ENCODE measurements at regions not wholly inside any gene's neighbourhood (a gene's known extent, or its start where the extent isn't known, plus 50 kb on each side); places are given as distances from the start of the nearest gene placed in this dataset.

DNA sequence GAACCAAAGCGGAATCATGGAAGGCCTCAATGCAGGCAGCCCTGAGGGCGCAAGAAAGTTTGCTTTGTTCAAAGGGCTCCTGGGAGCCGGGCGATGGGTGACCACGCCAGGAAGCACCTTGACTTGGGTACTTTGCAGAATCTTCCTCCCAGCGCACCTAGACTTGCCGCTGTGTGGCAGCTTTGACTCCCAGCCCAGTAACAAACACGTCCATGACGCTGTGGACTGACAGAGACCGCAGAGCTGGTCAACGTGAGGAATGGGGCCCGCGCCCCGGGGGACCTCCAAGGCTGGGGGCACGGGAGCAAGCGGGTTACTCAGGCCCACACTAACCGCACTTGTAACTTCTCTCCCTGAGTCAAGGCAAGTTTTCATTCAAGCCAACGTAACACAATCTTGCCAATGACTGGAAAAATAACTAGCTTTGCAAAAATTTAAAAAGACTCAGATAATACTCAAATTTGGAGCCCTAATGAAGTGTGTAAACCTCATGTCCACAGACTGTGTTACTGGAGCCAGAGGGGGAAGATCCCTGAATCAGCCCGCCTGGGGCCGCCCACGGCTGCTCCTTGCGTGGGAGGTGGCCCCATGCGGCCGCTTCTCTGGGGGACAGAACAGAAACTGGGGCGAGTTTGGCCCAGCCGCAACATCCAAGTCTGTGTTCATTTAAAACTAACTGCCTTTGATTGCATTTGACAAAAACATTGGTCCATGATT lies 130.8 kb downstream of the DNAJB6 start:
- FAIRE-seq (no peak), DNase-seq (ENCODE audit: low read depth) (no peak)
- H3K4me3 ChIP-seq (ENCODE audit: low read depth, low read length), result no peak overlapping the region
- TF ChIP-seq, protein P1, sequence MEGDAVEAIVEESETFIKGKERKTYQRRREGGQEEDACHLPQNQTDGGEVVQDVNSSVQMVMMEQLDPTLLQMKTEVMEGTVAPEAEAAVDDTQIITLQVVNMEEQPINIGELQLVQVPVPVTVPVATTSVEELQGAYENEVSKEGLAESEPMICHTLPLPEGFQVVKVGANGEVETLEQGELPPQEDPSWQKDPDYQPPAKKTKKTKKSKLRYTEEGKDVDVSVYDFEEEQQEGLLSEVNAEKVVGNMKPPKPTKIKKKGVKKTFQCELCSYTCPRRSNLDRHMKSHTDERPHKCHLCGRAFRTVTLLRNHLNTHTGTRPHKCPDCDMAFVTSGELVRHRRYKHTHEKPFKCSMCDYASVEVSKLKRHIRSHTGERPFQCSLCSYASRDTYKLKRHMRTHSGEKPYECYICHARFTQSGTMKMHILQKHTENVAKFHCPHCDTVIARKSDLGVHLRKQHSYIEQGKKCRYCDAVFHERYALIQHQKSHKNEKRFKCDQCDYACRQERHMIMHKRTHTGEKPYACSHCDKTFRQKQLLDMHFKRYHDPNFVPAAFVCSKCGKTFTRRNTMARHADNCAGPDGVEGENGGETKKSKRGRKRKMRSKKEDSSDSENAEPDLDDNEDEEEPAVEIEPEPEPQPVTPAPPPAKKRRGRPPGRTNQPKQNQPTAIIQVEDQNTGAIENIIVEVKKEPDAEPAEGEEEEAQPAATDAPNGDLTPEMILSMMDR (IDR thresholded peaks at IDR 0.05; ENCODE audit: insufficient read depth, low read length, severe bottlenecking), result no peak
- no peaks in the 10 kb centered on the region for H3K27me3 ChIP-seq (ENCODE audit: control insufficient read depth, insufficient read depth, low read length)
- H3K36me3 ChIP-seq (ENCODE audit: control insufficient read depth, insufficient read depth, low read length), result no peaks in the 10 kb centered on the region

DNA sequence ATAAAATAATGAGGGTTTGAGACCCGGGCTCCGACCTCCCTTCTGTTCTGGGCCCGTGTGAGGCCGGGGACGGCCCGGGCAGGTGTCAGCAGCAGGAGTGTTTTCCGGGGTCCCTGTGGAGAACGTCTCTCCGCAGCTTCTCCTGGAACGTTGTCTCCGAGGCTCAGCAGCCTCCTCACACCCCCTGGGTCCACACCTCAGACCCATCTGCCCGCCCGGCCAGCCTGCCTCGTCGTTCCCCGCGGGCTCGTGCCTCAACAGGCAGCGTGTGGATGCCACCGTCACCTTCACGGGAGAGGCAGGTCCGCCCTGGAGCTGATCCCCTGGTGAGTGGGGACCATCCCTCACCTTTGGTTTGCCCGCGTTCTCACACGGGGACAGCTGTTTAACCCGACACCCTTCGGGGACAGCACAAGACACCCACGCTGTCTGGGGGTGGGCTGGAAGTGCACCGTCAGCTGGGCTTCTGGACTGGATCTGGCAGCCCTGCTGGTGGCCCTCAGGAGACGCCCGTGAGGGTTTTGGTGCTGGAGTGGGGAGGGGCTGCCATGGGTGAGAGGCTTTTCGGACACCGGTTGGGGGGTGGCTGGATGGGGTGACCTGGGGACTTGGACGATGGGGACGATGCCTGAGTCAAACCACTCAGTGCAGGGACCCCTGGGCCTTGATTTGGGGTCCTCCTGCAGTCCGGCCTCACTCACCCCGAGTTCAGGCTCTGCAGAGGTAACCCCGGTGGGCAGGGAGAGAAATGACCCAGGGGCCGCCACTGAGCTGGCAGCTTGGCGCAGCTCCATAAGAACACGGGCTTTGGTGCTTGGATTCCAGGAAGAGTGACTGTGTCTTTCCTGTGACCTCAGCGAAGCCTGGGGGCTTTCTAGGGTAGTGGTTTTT lies 131.7 kb downstream of the DNAJB6 start:
- TF ChIP-seq, protein P1 (IDR thresholded peaks at IDR 0.05; ENCODE audit: insufficient read depth, low read length, severe bottlenecking), result no peak
- FAIRE-seq (no peak), DNase-seq (ENCODE audit: low read depth) (no peak)
- no peaks in the 10 kb centered on the region for H3K36me3 ChIP-seq (ENCODE audit: control insufficient read depth, insufficient read depth, low read length)
- H3K4me3 ChIP-seq (ENCODE audit: low read depth, low read length), result no peak overlapping the region
- H3K27me3 ChIP-seq (ENCODE audit: control insufficient read depth, insufficient read depth, low read length), result no peaks in the 10 kb centered on the region

DNA sequence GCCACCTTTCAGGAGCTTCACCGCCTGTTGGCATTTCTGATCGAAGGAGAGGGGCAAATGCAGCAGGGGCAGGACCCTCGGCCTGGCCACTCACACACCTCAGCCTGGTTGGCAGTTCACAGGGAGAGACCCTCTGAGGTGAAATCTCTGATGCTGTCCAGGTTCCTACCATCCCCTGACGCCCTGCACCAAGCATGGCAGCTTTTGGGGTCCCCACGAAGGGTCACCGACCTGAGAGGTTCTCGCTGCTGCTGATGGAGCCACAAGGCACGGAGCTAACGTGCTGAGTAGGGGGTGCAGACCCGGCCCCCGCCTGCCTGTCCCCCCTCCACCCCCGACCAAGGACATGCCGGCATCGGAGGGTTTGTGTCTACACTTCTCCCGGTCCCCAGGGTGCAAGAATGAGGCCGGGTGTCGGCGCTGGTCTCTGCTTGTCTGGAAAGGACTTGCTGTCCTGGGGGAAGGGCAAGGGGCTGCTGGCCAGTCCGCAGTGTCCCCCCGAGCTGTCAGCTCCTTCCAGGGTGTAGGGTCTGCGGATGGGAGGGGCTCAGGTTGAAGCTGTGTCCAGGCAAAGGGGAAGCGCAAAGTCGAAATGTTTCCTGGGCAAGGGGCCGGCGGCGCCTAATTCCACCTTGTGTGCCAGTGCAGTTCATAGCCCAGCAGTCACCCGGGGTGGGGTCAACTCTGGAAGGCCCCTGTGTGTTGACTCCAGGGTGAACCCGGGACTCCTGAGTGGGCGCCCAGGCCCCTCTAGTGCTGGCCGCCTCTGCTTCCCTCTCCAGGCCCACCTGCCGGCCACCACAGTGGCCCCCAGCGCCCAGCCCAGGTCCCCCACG lies 132.6 kb downstream of the DNAJB6 start:
- H3K27me3 ChIP-seq (ENCODE audit: control insufficient read depth, insufficient read depth, low read length), result no peaks in the 10 kb centered on the region
- TF ChIP-seq, protein P1 (IDR thresholded peaks at IDR 0.05; ENCODE audit: insufficient read depth, low read length, severe bottlenecking), result no peak
- H3K4me3 ChIP-seq (ENCODE audit: low read depth, low read length), result no peak overlapping the region
- no peak for FAIRE-seq
- H3K36me3 ChIP-seq (ENCODE audit: control insufficient read depth, insufficient read depth, low read length), result no peaks in the 10 kb centered on the region
- DNase-seq (ENCODE audit: low read depth), result no peak

DNA sequence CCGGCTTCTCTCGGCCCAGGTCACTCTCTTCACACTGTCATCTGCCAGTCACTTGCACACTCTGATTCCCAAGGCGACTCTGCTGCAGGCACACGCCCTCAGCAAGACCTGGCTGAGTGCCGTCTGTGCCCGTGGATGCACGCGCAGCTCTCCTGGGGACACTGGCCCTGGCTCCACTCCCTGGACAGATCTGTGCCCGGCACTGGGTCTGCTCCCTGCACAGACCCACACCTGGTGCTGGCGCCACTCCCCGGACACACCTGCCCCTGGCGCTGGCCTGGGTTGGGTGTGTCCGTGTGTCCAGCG lies 133.2 kb downstream of the DNAJB6 start:
- no peaks in the 10 kb centered on the region for H3K36me3 ChIP-seq (ENCODE audit: control insufficient read depth, insufficient read depth, low read length)
- no peak for DNase-seq (ENCODE audit: low read depth)
- H3K27me3 ChIP-seq (ENCODE audit: control insufficient read depth, insufficient read depth, low read length), result no peaks in the 10 kb centered on the region
- FAIRE-seq, result no peak
- TF ChIP-seq, protein P1 (IDR thresholded peaks at IDR 0.05; ENCODE audit: insufficient read depth, low read length, severe bottlenecking), result no peak
- H3K4me3 ChIP-seq (ENCODE audit: low read depth, low read length), result no peak overlapping the region

DNA sequence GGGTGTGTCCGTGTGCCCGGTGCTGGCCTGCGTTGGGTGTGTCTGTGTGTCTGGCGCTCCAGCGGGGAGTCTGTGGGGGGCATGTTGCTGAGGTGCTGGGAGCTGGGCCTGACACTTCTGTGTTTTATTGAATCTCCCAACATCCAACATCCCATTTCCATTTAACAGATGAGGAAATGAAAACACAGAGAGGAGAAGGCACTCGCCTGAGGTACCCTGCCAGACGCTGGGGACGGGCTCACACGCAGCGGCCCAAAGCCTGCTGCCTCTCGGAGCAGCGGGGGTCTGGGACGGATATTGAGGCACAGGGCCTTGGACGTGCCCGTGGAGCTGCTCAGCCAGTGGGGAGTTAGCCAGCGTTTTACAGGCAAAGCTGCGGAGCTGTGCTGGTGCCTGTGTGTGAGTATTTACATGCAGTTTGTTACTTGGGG lies 133.9 kb downstream of the DNAJB6 start:
- FAIRE-seq (no peak), DNase-seq (ENCODE audit: low read depth) (no peak)
- Histone ChIP-seq H3K36me3 (ENCODE audit: control insufficient read depth, insufficient read depth, low read length) (no peaks in the 10 kb centered on the region), H3K27me3 (ENCODE audit: control insufficient read depth, insufficient read depth, low read length) (no peaks in the 10 kb centered on the region), H3K4me3 (ENCODE audit: low read depth, low read length) (no peak overlapping the region)
- TF ChIP-seq, protein P1 (IDR thresholded peaks at IDR 0.05; ENCODE audit: insufficient read depth, low read length, severe bottlenecking), result no peak
